Germinal center (tissue), 1 donor: ENCODE measurements at regions not wholly inside any gene's neighbourhood (a gene's known extent, or its start where the extent isn't known, plus 50 kb on each side); places are given as distances from the start of the nearest gene placed in this dataset.
A peak's percentile ranks its signal among the peaks of the same experiment; 100 is the strongest.

Experiments used
- DNase-seq: peaks from one replicate; pipeline ENCODE4 v3.0.0; 2012; ENCODE audit warnings: mixed read lengths, low spot score

- no peak for DNase-seq
Measured at GRCh38 chr15:69951256-69951897, 146.3 kb downstream of the TLE3 start.

GRCh38 chr15:69951898-69952555 lies 145.7 kb downstream of the TLE3 start:
- no peak for DNase-seq

- DNase-seq, result no peak
Measured at GRCh38 chr15:69953051-69953450, 144.7 kb downstream of the TLE3 start.

- no peak for DNase-seq
Measured at GRCh38 chr15:69953816-69954215, 143.9 kb downstream of the TLE3 start.

- no peak for DNase-seq
Measured at GRCh38 chr15:69954666-69955065, 143.1 kb downstream of the TLE3 start.

- DNase-seq, result no peak
Measured at GRCh38 chr15:69955240-69955894, 142.3 kb downstream of the TLE3 start.

- no peak for DNase-seq
Measured at GRCh38 chr15:69956417-69956816, 141.3 kb downstream of the TLE3 start.

- no peak for DNase-seq
Measured at GRCh38 chr15:69957175-69957574, 140.5 kb downstream of the TLE3 start.

- no peak for DNase-seq
Measured at GRCh38 chr15:69958496-69959084, 139.1 kb downstream of the TLE3 start.

GRCh38 chr15:69962561-69962960 lies 135.2 kb downstream of the TLE3 start:
- DNase-seq, result no peak

GRCh38 chr15:69963385-69963784 lies 134.3 kb downstream of the TLE3 start:
- DNase-seq, result no peak

- no peak for DNase-seq
Measured at GRCh38 chr15:69971771-69972170, 125.9 kb downstream of the TLE3 start.

GRCh38 chr15:69972436-69972835 lies 125.3 kb downstream of the TLE3 start:
- DNase-seq, result no peak

- DNase-seq, result no peak
Measured at GRCh38 chr15:69973102-69973714, 124.5 kb downstream of the TLE3 start.

GRCh38 chr15:69973880-69974279 lies 123.8 kb downstream of the TLE3 start:
- DNase-seq, result no peak

- DNase-seq, result no peak
Measured at GRCh38 chr15:69974321-69974720, 123.4 kb downstream of the TLE3 start.

GRCh38 chr15:69976366-69976994 lies 121.2 kb downstream of the TLE3 start:
- DNase-seq, result peak; percentile 47

GRCh38 chr15:69978603-69979002 lies 119.1 kb downstream of the TLE3 start:
- DNase-seq, result no peak

GRCh38 chr15:69979262-69979661 lies 118.5 kb downstream of the TLE3 start:
- peak; percentile 70 for DNase-seq

GRCh38 chr15:69979783-69980182 lies 117.9 kb downstream of the TLE3 start:
- DNase-seq, result peak; percentile 93

- DNase-seq, result peak; percentile 63
Measured at GRCh38 chr15:69980341-69981059, 117.2 kb downstream of the TLE3 start.
